HepG2 (cell line): ENCODE measurements at regions not wholly inside any gene's neighbourhood (a gene's known extent, or its start where the extent isn't known, plus 50 kb on each side); places are given as distances from the start of the nearest gene placed in this dataset.

Source experiments
- EEA1 ChIP-seq: sonication (generic); formaldehyde crosslinking; IDR thresholded peaks from 2 replicates; pipeline ENCODE4 v1.5.1; 2020; ENCODE audit warnings: mild to moderate bottlenecking, missing genetic modification reagents, borderline replicate concordance
- EHMT2 ChIP-seq: fragments of 200-600 bp; sonication (generic); IDR thresholded peaks from 2 replicates; pipeline ENCODE4 v1.7.0; 2017; ENCODE audit warnings: antibody characterized with exemption, low read depth, low read length, borderline replicate concordance
- NBN ChIP-seq: fragments of 450-650 bp; conservative IDR thresholded peaks from 2 replicates; pipeline ENCODE4 v1.6.1; 2017
- NCOA2 ChIP-seq: sonication (generic); formaldehyde crosslinking; IDR thresholded peaks from 2 replicates; pipeline ENCODE4 v1.8.0; 2022; ENCODE audit warnings: inconsistent platforms
- NPAS2 ChIP-seq: sonication (generic); formaldehyde crosslinking; IDR thresholded peaks from 2 replicates; pipeline ENCODE4 v1.8.0; 2022; ENCODE audit warnings: mild to moderate bottlenecking, missing genetic modification reagents, borderline replicate concordance
- SRSF1 ChIP-seq: fragments of 200-400 bp; formaldehyde crosslinking; optimal IDR thresholded peaks from 2 replicates; pipeline ENCODE3; 2017; ENCODE audit warnings: mild to moderate bottlenecking, low read depth, low read length, moderate library complexity
- TAF1 ChIP-seq: sonication (generic); formaldehyde crosslinking; IDR thresholded peaks from 2 replicates; pipeline ENCODE4 v1.4.0; 2020; ENCODE audit warnings: missing genetic modification reagents
- TBL1XR1 ChIP-seq: fragments of 150-350 bp; IDR thresholded peaks from 2 replicates; pipeline ENCODE4 v1.6.1; 2014; ENCODE audit warnings: borderline replicate concordance, low read length; ENCODE audit not compliant: partially characterized antibody
- ZFYVE20 ChIP-seq: sonication (generic); formaldehyde crosslinking; IDR thresholded peaks from 2 replicates; pipeline ENCODE4 v1.8.0; 2023; ENCODE audit warnings: low read depth, mild to moderate bottlenecking, moderate library complexity, missing genetic modification reagents, borderline replicate concordance
- ZNF670 ChIP-seq: sonication (generic); formaldehyde crosslinking; IDR thresholded peaks from 2 replicates; pipeline ENCODE4 v1.8.0; 2022; ENCODE audit warnings: mild to moderate bottlenecking, missing genetic modification reagents, borderline replicate concordance
- TF ChIP-seq, protein P1 (sequence below): sonication (generic); formaldehyde crosslinking; IDR thresholded peaks from 2 replicates; pipeline ENCODE4 v1.4.0; 2020; ENCODE audit warnings: missing genetic modification reagents, borderline replicate concordance
- TF ChIP-seq, protein P2 (sequence below): IDR thresholded peaks from 2 replicates; pipeline ENCODE4 v1.6.1; 2012; ENCODE audit warnings: low read length, improper control_type of control experiment
- TF ChIP-seq, protein P3 (sequence below): sonication (generic); formaldehyde crosslinking; IDR thresholded peaks from 2 replicates; pipeline ENCODE4 v1.5.0; 2020; ENCODE audit warnings: mild to moderate bottlenecking, missing genetic modification reagents, moderate library complexity

DNA sequence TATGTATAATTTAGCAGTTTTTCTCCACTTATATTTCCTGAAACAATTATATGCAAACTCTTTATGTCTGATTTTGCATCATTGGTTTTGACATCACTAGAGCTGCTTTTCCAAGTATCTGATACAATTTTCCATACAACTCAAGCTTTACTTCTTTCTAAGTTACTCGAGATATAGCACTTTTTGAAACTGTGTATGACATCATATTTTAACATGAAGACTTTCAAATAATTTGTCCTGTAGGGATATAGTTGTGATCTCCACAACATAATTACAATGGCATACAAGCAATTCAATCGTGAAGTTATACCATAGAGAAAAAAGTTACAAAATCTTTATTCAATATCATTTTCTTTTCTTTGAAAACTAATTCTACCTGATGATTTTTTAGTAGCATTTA is 173.0 kb downstream of the LEPR start:
- TF ChIP-seq, protein P1, sequence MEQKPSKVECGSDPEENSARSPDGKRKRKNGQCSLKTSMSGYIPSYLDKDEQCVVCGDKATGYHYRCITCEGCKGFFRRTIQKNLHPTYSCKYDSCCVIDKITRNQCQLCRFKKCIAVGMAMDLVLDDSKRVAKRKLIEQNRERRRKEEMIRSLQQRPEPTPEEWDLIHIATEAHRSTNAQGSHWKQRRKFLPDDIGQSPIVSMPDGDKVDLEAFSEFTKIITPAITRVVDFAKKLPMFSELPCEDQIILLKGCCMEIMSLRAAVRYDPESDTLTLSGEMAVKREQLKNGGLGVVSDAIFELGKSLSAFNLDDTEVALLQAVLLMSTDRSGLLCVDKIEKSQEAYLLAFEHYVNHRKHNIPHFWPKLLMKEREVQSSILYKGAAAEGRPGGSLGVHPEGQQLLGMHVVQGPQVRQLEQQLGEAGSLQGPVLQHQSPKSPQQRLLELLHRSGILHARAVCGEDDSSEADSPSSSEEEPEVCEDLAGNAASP (CRISPR knock-in tag) = no peak
- no peak for TF ChIP-seq TAF1
- TF ChIP-seq ZFYVE20 (CRISPR knock-in tag) = no peak
- no peak for TF ChIP-seq EEA1 (CRISPR knock-in tag)
- TF ChIP-seq, protein P2, sequence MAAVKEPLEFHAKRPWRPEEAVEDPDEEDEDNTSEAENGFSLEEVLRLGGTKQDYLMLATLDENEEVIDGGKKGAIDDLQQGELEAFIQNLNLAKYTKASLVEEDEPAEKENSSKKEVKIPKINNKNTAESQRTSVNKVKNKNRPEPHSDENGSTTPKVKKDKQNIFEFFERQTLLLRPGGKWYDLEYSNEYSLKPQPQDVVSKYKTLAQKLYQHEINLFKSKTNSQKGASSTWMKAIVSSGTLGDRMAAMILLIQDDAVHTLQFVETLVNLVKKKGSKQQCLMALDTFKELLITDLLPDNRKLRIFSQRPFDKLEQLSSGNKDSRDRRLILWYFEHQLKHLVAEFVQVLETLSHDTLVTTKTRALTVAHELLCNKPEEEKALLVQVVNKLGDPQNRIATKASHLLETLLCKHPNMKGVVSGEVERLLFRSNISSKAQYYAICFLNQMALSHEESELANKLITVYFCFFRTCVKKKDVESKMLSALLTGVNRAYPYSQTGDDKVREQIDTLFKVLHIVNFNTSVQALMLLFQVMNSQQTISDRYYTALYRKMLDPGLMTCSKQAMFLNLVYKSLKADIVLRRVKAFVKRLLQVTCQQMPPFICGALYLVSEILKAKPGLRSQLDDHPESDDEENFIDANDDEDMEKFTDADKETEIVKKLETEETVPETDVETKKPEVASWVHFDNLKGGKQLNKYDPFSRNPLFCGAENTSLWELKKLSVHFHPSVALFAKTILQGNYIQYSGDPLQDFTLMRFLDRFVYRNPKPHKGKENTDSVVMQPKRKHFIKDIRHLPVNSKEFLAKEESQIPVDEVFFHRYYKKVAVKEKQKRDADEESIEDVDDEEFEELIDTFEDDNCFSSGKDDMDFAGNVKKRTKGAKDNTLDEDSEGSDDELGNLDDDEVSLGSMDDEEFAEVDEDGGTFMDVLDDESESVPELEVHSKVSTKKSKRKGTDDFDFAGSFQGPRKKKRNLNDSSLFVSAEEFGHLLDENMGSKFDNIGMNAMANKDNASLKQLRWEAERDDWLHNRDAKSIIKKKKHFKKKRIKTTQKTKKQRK = no peak
- TF ChIP-seq, protein P3, sequence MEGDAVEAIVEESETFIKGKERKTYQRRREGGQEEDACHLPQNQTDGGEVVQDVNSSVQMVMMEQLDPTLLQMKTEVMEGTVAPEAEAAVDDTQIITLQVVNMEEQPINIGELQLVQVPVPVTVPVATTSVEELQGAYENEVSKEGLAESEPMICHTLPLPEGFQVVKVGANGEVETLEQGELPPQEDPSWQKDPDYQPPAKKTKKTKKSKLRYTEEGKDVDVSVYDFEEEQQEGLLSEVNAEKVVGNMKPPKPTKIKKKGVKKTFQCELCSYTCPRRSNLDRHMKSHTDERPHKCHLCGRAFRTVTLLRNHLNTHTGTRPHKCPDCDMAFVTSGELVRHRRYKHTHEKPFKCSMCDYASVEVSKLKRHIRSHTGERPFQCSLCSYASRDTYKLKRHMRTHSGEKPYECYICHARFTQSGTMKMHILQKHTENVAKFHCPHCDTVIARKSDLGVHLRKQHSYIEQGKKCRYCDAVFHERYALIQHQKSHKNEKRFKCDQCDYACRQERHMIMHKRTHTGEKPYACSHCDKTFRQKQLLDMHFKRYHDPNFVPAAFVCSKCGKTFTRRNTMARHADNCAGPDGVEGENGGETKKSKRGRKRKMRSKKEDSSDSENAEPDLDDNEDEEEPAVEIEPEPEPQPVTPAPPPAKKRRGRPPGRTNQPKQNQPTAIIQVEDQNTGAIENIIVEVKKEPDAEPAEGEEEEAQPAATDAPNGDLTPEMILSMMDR = no peak
- no peak for TF ChIP-seq NCOA2 (CRISPR knock-in tag)
- no peak for TF ChIP-seq NPAS2
- no peak for TF ChIP-seq SRSF1
- TF ChIP-seq TBL1XR1 = no peak
- TF ChIP-seq NBN = no peak
- no peak for TF ChIP-seq ZNF670 (CRISPR knock-in tag)
- TF ChIP-seq EHMT2 = no peak
